ENCODE measurements at regions not wholly inside any gene's neighbourhood (a gene's known extent, or its start where the extent isn't known, plus 50 kb on each side); places are given as distances from the start of the nearest gene placed in this dataset.
A peak's percentile ranks its signal among the peaks of the same experiment; 100 is the strongest.

- no peak for DNase-seq (ENCODE audit: low read depth)
These were observed 91.2 kb upstream of the SPATA31C2 start for GRCh38 chr9:88229434-88229833.

DNA sequence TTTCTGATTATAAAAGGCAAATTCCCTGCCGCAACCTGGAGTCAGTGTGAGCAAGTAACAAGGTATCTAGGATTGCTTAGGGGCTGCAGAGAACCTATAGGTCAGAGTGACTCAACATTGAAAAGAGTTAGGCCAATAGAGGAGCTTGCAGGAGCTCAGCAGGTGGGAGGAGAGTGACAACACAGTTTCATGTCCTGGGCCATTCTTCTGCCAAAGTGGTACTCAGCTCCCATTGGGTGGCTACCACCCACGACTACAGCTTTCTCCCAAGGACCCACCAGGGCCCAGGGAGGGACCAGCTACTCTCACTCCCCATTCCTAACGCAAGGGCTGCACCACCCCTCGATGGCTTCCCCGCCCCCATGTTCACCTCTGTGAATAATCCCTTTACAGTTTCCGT is 86.7 kb upstream of the SPATA31C2 start:
- DNase-seq (ENCODE audit: low read depth): no peak

- DNase-seq (ENCODE audit: low read depth): no peak
These were observed 82.8 kb upstream of the SPATA31C2 start for GRCh38 chr9:88221105-88221504.

DNA sequence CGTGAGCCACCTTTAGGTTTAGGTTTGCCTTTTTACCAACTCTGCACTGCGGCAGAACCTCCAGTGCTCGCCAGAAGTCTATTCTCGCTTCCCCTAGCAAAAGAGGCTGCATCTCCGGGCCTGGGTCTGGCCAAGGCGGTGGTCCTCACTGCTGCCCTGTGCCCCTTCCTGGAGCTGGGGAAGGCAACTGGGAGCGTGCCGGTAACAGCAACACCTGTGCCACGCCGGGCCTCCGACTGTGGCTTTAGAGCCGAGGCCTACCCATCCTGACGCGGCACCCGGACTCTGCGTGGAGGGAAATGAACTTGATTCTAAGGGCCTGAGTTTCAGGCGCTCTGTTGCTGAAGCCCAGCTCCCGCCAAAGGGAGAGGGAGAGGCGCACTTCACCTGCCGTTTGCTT is 82.4 kb upstream of the SPATA31C2 start:
- DNase-seq (ENCODE audit: low read depth): no peak

- no peak for DNase-seq (ENCODE audit: low read depth)
These were observed 81.3 kb upstream of the SPATA31C2 start for GRCh38 chr9:88219601-88220000.

DNA sequence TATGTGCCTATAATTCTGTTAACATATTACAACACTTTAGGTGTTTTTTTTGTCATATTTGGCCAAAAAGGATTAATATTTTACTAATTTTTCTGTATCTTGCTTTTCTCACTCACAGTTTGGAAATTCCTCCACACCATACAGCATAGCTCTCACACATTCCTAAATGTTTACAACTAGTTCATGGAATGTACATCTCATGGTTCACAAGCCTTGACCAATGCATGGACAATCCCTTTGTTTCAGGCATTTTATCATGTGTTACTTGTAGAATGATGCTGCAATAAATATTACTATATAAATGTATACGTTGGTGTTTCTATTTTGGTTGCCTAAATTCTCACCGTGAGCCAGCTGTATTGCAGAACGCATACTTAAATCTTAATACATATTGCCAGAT is 80.5 kb upstream of the SPATA31C2 start:
- DNase-seq (ENCODE audit: low read depth): no peak

DNA sequence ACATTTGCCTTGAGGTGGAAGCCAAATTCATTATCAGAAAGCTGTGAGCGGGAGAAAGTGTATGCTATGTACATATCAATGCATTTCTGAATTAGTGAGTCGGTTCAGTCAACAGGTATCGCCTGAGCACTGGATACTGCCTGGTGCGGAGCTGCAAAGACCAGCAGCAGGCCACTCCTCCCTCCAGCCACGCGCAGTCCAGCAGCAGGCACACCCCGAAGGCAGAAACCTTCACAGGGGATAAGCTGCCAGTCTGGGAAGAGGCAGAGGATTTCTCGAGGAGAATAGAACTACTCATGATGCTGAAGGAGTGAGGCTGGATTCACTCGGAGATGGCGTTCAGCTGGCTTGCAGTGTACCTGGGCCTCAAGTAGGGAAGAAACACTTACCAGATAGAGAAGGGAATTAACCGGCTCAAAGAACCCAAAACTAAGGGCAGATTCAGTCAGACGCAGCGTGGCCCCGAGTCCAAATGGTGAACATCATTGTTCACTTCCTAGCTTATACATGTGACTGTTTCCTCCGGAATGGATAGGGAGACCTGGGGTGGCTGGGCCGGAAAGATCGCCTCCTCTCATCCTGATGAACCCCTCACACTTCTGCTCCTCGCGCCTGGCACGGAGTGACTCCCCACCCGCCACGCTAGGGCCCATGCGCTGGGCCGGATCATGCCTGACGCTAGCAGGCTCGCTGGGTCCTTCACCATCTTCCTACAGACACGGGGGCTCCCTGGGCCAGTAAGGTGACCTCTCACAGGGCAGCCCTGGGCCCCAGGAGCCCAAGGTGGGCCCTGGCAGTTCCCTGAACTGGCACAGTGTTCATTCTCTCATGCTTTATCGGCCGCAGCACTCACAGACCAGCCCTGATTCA is 78.1 kb upstream of the SPATA31C2 start:
- no peak for DNase-seq (ENCODE audit: low read depth)

- no peak for DNase-seq (ENCODE audit: low read depth)
These were observed 77.2 kb upstream of the SPATA31C2 start for GRCh38 chr9:88215196-88216125.

DNA sequence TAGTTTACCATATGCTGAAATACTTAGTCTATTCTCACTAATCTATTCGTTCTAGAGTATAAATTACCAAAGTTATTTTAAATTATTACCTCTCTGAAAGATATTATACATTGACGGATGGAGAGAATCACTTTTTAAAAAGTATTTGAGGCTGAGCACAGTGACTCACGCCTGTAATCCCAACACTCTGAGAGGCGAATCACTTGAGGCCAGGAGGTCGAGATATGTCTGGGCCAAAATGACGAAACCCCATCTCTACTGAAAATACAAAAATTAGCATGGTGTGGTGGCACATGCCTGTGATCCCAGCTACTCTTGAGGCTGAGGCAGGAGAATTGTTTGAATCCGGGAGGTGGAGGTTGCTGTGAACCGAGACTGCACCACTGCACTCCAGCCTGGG is 64.0 kb upstream of the SPATA31C2 start:
- DNase-seq (ENCODE audit: low read depth): no peak

GRCh38 chr9:88198341-88198807 is 60.1 kb upstream of the SPATA31C2 start:
- no peak for DNase-seq (ENCODE audit: low read depth)

- DNase-seq (ENCODE audit: low read depth): peak; percentile 56
These were observed 59.6 kb upstream of the SPATA31C2 start for GRCh38 chr9:88197781-88198340.

- DNase-seq (ENCODE audit: low read depth): no peak
These were observed 58.7 kb upstream of the SPATA31C2 start for GRCh38 chr9:88197016-88197415.

DNA sequence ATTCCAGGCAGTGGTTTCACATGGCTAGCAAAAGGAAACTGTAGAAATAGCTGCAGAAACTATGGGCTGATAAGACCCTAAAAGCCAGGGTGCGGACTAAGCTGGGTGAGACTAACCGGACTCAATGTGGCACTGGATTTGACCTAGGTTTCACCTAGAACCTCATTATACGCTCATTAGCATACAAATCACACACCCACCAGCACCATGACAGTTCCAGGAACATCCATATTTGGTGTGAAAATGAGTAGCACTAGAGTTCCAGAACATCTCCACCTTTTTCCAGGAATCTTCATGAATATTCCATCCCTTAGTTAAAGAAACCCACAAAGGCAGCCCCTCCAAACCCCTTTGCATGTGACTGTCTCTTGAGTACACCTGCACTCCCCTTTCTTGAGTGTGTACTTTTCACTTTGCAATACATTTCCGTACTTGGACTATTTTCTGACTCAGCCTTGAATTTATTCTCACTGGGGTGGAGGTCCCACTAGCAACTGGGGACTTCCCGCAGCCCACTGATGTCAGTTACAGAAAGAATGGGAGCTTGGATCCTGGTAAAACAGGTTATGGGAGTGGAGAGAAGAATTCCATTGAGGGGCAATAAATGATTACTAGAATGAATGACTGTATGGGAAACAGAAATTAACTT is 58.0 kb upstream of the SPATA31C2 start:
- DNase-seq (ENCODE audit: low read depth): no peak

DNA sequence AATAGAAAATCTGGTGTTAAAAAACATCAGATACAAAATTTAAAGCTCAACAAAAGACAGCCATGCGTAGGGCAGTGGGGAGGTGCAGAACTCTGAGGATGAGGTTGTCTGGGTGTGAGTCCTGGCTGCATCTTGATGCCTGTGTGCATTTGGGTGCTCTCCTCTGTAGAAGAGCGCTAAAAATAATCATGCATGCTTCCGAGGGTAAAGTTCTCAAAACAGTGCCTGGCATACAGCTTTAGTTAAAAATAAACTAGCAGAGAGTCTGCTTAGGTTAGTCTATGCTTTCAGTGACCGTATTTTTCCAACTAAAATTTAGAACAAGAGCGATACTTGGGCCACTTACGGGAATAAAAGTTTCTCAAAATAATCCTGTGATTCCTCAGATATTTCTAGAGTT is 55.5 kb upstream of the SPATA31C2 start:
- no peak for DNase-seq (ENCODE audit: low read depth)

GRCh38 chr9:88191456-88191855 is 53.2 kb upstream of the SPATA31C2 start:
- no peak for DNase-seq (ENCODE audit: low read depth)

GRCh38 chr9:88189371-88189770 is 51.1 kb upstream of the SPATA31C2 start:
- no peak for DNase-seq (ENCODE audit: low read depth)
